K562 (cell line): ENCODE measurements at regions not wholly inside any gene's neighbourhood (a gene's known extent, or its start where the extent isn't known, plus 50 kb on each side); places are given as distances from the start of the nearest gene placed in this dataset.

Experiments
- BRD4 ChIP-seq: fragments of 200-600 bp; sonication (generic); IDR thresholded peaks from 2 replicates; pipeline ENCODE4 v1.6.1; 2017; ENCODE audit warnings: inconsistent platforms
- GATAD2A ChIP-seq: fragments of 450-650 bp; IDR thresholded peaks from 2 replicates; pipeline ENCODE4 v1.6.1; 2017
- KLF1 ChIP-seq: fragments of 450-650 bp; IDR thresholded peaks from 2 replicates; pipeline ENCODE4 v1.6.1; 2016; ENCODE audit warnings: missing genetic modification characterization, missing compliant biosample characterization
- KLF10 ChIP-seq: fragments of 250-450 bp; sonication (Bioruptor Pico); IDR thresholded peaks from 2 replicates; pipeline ENCODE4 v1.6.1; 2021; ENCODE audit warnings: matching md5 sums
- MCM5 ChIP-seq: fragments of 450-650 bp; IDR thresholded peaks from 2 replicates; pipeline ENCODE4 v1.6.1; 2016; ENCODE audit warnings: low read depth
- SREBF2 ChIP-seq: sonication (generic); formaldehyde crosslinking; IDR thresholded peaks from 2 replicates; pipeline ENCODE4 v1.4.0; 2020; ENCODE audit warnings: mild to moderate bottlenecking, missing genetic modification reagents
- TRIM24 ChIP-seq, 2 experiments: fragments of 450-650 bp; IDR thresholded peaks; 2 replicates each; pipeline ENCODE4 v1.6.1; 2016
- XRCC5 ChIP-seq: fragments of 200-400 bp; formaldehyde crosslinking; IDR thresholded peaks from 2 replicates; pipeline ENCODE4 v1.6.1; 2017; ENCODE audit warnings: low read depth, mild to moderate bottlenecking, low read length
- ZNF347 ChIP-seq: fragments of 450-650 bp; formaldehyde crosslinking; IDR thresholded peaks from 2 replicates; pipeline ENCODE4 v1.4.0; 2020; ENCODE audit warnings: low read depth, mild to moderate bottlenecking, moderate library complexity
- TF ChIP-seq, protein P1 (sequence below): fragments of 200-800 bp; sonication (Bioruptor generic); IDR thresholded peaks from 2 replicates; pipeline ENCODE4 v1.6.1; 2017; ENCODE audit warnings: missing genetic modification characterization, missing compliant biosample characterization
- TF ChIP-seq, protein P2 (sequence below), 3 experiments: IDR thresholded peaks in 2 of 3; conservative IDR thresholded peaks in 1 of 3; 2 replicates each; pipeline ENCODE4 v1.5.1; 2011 to 2012; ENCODE audit warnings: low read length in 3 of 3, mild to moderate bottlenecking in 3 of 3, control low read depth in 2 of 3, improper control_type of control experiment in 1 of 3, inconsistent platforms in 1 of 3, low read depth in 1 of 3, mixed read lengths in 1 of 3, moderate library complexity in 1 of 3; ENCODE audit not compliant: insufficient read depth in 2 of 3
- TF ChIP-seq, protein P3 (sequence below): sonication (generic); formaldehyde crosslinking; IDR thresholded peaks from 2 replicates; pipeline ENCODE4 v1.8.1; 2023; ENCODE audit warnings: mild to moderate bottlenecking, missing genetic modification reagents
- TF ChIP-seq, protein P4 (sequence below): sonication (generic); formaldehyde crosslinking; IDR thresholded peaks from 2 replicates; pipeline ENCODE4 v1.8.1; 2022; ENCODE audit warnings: missing genetic modification reagents

DNA sequence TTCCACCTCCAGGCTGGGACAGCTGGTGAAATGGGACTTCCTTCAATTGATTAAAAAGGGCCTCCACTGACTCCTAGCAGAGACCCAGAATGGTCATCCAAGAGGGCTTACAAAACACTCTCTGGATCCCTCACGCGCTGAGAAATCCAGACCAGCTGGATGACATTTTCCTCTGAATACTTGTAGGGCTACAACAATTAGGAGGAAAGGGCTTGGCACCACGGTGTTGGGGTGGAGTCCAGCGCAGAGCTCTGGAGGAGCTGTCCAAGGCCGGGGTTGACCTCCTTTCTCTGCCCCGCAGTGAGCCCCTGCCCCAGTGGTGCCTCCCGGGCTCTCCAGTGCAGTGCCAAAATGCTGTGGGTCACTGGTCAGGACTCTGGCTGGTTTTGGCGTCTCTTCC is 189.0 kb upstream of the CCND2 start:
- TF ChIP-seq KLF1 (tag), result no peak
- TF ChIP-seq, protein P1, sequence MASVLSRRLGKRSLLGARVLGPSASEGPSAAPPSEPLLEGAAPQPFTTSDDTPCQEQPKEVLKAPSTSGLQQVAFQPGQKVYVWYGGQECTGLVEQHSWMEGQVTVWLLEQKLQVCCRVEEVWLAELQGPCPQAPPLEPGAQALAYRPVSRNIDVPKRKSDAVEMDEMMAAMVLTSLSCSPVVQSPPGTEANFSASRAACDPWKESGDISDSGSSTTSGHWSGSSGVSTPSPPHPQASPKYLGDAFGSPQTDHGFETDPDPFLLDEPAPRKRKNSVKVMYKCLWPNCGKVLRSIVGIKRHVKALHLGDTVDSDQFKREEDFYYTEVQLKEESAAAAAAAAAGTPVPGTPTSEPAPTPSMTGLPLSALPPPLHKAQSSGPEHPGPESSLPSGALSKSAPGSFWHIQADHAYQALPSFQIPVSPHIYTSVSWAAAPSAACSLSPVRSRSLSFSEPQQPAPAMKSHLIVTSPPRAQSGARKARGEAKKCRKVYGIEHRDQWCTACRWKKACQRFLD, result no peak
- TF ChIP-seq, protein P2, sequence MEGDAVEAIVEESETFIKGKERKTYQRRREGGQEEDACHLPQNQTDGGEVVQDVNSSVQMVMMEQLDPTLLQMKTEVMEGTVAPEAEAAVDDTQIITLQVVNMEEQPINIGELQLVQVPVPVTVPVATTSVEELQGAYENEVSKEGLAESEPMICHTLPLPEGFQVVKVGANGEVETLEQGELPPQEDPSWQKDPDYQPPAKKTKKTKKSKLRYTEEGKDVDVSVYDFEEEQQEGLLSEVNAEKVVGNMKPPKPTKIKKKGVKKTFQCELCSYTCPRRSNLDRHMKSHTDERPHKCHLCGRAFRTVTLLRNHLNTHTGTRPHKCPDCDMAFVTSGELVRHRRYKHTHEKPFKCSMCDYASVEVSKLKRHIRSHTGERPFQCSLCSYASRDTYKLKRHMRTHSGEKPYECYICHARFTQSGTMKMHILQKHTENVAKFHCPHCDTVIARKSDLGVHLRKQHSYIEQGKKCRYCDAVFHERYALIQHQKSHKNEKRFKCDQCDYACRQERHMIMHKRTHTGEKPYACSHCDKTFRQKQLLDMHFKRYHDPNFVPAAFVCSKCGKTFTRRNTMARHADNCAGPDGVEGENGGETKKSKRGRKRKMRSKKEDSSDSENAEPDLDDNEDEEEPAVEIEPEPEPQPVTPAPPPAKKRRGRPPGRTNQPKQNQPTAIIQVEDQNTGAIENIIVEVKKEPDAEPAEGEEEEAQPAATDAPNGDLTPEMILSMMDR (IDR thresholded peaks at IDR 0.05 in 2 of 3, conservative IDR thresholded peaks at IDR 0.05 in 1 of 3; ENCODE audit: insufficient read depth in 2 of 3, low read depth in 1 of 3, low read length in 3 of 3), result no peak
- TF ChIP-seq TRIM24 (IDR thresholded peaks at IDR 0.05), result no peak
- no peak for TF ChIP-seq ZNF347 (CRISPR knock-in tag)
- TF ChIP-seq GATAD2A, result no peak
- no peak for TF ChIP-seq SREBF2
- TF ChIP-seq, protein P3, sequence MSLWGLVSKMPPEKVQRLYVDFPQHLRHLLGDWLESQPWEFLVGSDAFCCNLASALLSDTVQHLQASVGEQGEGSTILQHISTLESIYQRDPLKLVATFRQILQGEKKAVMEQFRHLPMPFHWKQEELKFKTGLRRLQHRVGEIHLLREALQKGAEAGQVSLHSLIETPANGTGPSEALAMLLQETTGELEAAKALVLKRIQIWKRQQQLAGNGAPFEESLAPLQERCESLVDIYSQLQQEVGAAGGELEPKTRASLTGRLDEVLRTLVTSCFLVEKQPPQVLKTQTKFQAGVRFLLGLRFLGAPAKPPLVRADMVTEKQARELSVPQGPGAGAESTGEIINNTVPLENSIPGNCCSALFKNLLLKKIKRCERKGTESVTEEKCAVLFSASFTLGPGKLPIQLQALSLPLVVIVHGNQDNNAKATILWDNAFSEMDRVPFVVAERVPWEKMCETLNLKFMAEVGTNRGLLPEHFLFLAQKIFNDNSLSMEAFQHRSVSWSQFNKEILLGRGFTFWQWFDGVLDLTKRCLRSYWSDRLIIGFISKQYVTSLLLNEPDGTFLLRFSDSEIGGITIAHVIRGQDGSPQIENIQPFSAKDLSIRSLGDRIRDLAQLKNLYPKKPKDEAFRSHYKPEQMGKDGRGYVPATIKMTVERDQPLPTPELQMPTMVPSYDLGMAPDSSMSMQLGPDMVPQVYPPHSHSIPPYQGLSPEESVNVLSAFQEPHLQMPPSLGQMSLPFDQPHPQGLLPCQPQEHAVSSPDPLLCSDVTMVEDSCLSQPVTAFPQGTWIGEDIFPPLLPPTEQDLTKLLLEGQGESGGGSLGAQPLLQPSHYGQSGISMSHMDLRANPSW (CRISPR knock-in tag), result no peak
- no peak for TF ChIP-seq BRD4
- TF ChIP-seq, protein P4, sequence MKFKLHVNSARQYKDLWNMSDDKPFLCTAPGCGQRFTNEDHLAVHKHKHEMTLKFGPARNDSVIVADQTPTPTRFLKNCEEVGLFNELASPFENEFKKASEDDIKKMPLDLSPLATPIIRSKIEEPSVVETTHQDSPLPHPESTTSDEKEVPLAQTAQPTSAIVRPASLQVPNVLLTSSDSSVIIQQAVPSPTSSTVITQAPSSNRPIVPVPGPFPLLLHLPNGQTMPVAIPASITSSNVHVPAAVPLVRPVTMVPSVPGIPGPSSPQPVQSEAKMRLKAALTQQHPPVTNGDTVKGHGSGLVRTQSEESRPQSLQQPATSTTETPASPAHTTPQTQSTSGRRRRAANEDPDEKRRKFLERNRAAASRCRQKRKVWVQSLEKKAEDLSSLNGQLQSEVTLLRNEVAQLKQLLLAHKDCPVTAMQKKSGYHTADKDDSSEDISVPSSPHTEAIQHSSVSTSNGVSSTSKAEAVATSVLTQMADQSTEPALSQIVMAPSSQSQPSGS (CRISPR knock-in tag), result no peak
- no peak for TF ChIP-seq KLF10
- no peak for TF ChIP-seq MCM5
- TF ChIP-seq XRCC5, result no peak
